ENCODE measurements at regions not wholly inside any gene's neighbourhood (a gene's known extent, or its start where the extent isn't known, plus 50 kb on each side); places are given as distances from the start of the nearest gene placed in this dataset.

GRCh38 chr11:25198704-25199103 is 701.9 kb downstream of the LUZP2 start:
- TF ChIP-seq ZNF232 (CRISPR knock-in tag; IDR thresholded peaks at IDR 0.05) (no peak), CTCF (IDR thresholded peaks at IDR 0.05) (no peak), RORB (CRISPR knock-in tag; IDR thresholded peaks at IDR 0.05) (no peak), HMGXB4 (CRISPR knock-in tag; IDR thresholded peaks at IDR 0.05) (no peak), SMAD3 (CRISPR knock-in tag; IDR thresholded peaks at IDR 0.05; ENCODE audit: borderline replicate concordance) (no peak), USF2 (CRISPR knock-in tag; IDR thresholded peaks at IDR 0.05) (no peak), NR2C2 (CRISPR knock-in tag; IDR thresholded peaks at IDR 0.05) (no peak), SOX15 (CRISPR knock-in tag; IDR thresholded peaks at IDR 0.05) (no peak), E2F1 (CRISPR knock-in tag; IDR thresholded peaks at IDR 0.05) (no peak), ATF3 (CRISPR knock-in tag; conservative IDR thresholded peaks at IDR 0.05) (no peak), TEAD4 (CRISPR knock-in tag; IDR thresholded peaks at IDR 0.05) (no peak), ZNF512 (CRISPR knock-in tag; IDR thresholded peaks at IDR 0.05; ENCODE audit: borderline replicate concordance) (no peak), CREB1 (CRISPR knock-in tag; IDR thresholded peaks at IDR 0.05) (no peak)
